Smooth muscle cell (in vitro differentiated cells): ENCODE measurements at regions not wholly inside any gene's neighbourhood (a gene's known extent, or its start where the extent isn't known, plus 50 kb on each side); places are given as distances from the start of the nearest gene placed in this dataset.

ENCODE experiments used
- DNase-seq: peaks from one replicate; lab custom pipeline; 2025; ENCODE audit not compliant: unreplicated experiment; lab: John Stamatoyannopoulos, UW
- H2AFZ ChIP-seq: fragments of 200-600 bp; sonication (generic); 2 replicates; pipeline ENCODE4 v1.6.0; 2016; ENCODE audit warnings: antibody characterized with exemption, low read depth, mild to moderate bottlenecking
- H3F3A ChIP-seq: fragments of 200-600 bp; sonication (generic); 2 replicates; pipeline ENCODE4 v1.6.0; 2017; ENCODE audit warnings: antibody characterized with exemption, low read depth
- H3K27ac ChIP-seq: fragments of 200-600 bp; sonication (generic); 2 replicates; pipeline ENCODE4 v1.5.1; 2016; ENCODE audit warnings: low read depth, mild to moderate bottlenecking
- H3K27me3 ChIP-seq: fragments of 200-600 bp; sonication (generic); 2 replicates; pipeline ENCODE4 v1.6.1; 2016; ENCODE audit warnings: low read depth, mild to moderate bottlenecking
- H3K36me3 ChIP-seq: fragments of 200-600 bp; sonication (generic); 2 replicates; pipeline ENCODE4 v1.5.1; 2016; ENCODE audit warnings: low read depth
- H3K4me1 ChIP-seq: fragments of 200-600 bp; sonication (generic); 2 replicates; pipeline ENCODE4 v1.5.1; 2016; ENCODE audit warnings: low read depth
- H3K4me2 ChIP-seq: fragments of 200-600 bp; sonication (generic); 2 replicates; pipeline ENCODE4 v1.6.0; 2016; ENCODE audit warnings: mild to moderate bottlenecking
- H3K4me3 ChIP-seq: fragments of 200-600 bp; sonication (generic); 2 replicates; pipeline ENCODE4 v1.5.1; 2016; ENCODE audit warnings: mild to moderate bottlenecking
- H3K79me2 ChIP-seq: fragments of 200-600 bp; sonication (generic); 2 replicates; pipeline ENCODE4 v1.6.0; 2016; ENCODE audit warnings: low read depth, mild to moderate bottlenecking
- H3K9ac ChIP-seq: fragments of 200-600 bp; sonication (generic); 2 replicates; pipeline ENCODE4 v1.6.0; 2016; ENCODE audit warnings: low read depth
- H3K9me3 ChIP-seq: fragments of 200-600 bp; sonication (generic); replicated peaks from 2 replicates; pipeline ENCODE4 v1.5.1; 2016; ENCODE audit warnings: low read depth
- H4K20me1 ChIP-seq: fragments of 200-600 bp; sonication (generic); 2 replicates; pipeline ENCODE4 v1.6.0; 2016; ENCODE audit warnings: low read depth
- WGBS: methylation state at CpG from one replicate; pipeline ENCODE4 v1.1.7; 2016; ENCODE audit warnings: low lambda C conversion rate; 5-methylcytosine and 5-hydroxymethylcytosine counted together
- TF ChIP-seq, protein P1 (sequence below): fragments of 200-600 bp; sonication (generic); IDR thresholded peaks from 2 replicates; pipeline ENCODE4 v1.5.1; 2017; ENCODE audit warnings: borderline replicate concordance, mild to moderate bottlenecking, antibody characterized with exemption; ENCODE audit not compliant: insufficient read depth, poor library complexity, severe bottlenecking

DNA sequence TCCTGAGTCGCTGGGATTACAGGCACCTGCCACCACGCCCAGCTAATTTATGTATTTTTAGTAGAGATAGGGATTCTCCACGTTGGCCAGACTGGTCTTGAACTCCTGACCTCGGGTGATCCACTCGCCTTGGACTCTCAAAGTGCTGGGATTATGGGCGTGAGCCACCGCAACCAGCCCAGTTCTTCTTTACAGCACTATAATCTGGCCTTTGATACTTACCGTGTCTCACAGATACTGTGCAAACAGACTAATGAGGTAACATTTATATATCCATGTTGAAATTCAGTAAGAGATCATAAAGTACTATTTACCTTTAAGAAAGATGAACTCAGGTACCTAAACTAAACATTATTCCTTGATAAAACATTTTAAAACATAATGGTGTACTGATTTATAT lies 121.8 kb upstream of the PRR20A start:
- no peaks in the 10 kb centered on the region for H3K79me2 ChIP-seq
- TF ChIP-seq, protein P1, sequence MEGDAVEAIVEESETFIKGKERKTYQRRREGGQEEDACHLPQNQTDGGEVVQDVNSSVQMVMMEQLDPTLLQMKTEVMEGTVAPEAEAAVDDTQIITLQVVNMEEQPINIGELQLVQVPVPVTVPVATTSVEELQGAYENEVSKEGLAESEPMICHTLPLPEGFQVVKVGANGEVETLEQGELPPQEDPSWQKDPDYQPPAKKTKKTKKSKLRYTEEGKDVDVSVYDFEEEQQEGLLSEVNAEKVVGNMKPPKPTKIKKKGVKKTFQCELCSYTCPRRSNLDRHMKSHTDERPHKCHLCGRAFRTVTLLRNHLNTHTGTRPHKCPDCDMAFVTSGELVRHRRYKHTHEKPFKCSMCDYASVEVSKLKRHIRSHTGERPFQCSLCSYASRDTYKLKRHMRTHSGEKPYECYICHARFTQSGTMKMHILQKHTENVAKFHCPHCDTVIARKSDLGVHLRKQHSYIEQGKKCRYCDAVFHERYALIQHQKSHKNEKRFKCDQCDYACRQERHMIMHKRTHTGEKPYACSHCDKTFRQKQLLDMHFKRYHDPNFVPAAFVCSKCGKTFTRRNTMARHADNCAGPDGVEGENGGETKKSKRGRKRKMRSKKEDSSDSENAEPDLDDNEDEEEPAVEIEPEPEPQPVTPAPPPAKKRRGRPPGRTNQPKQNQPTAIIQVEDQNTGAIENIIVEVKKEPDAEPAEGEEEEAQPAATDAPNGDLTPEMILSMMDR, result no peak
- DNase-seq, result no peak
- H3K36me3 ChIP-seq, result no peaks in the 10 kb centered on the region
- H3K4me1 ChIP-seq, result no peaks in the 10 kb centered on the region
- WGBS, result 88% methylated on average over 8 of the region's 8 CpGs
- no peak overlapping the region for H3K9ac ChIP-seq
- no peak overlapping the region for H3K4me2 ChIP-seq
- no peaks in the 10 kb centered on the region for H3F3A ChIP-seq
- H3K27me3 ChIP-seq, result no peaks in the 10 kb centered on the region
- no peak overlapping the region for H2AFZ ChIP-seq
- H3K4me3 ChIP-seq, result no peak overlapping the region
- no peak overlapping the region for H3K27ac ChIP-seq
- H4K20me1 ChIP-seq, result no peaks in the 10 kb centered on the region
- H3K9me3 ChIP-seq, result no peaks in the 10 kb centered on the region

DNA sequence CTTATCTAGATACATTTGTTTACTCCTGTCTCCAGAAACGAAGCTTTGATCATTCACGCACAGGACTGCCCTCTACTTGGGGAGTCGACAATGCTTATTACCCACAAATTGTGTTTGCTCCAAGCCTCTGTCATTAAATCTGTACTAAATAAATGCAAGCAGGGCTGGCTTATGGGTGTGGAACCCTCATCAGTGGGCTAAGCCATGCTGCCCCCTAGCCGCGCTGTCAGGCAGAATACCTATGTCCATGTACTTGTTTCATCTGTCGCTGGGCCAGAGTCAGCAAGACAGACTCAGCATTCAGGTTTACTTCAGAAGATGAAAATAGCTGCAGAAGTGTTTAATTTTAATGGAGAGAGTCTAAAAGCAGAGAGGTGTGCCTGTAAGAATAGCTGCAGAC lies 110.0 kb upstream of the PRR20A start:
- no peaks in the 10 kb centered on the region for H3K36me3 ChIP-seq
- TF ChIP-seq, protein P1, result no peak
- H3K27ac ChIP-seq, result no peak overlapping the region
- no peaks in the 10 kb centered on the region for H3F3A ChIP-seq
- H3K27me3 ChIP-seq, result no peaks in the 10 kb centered on the region
- no peaks in the 10 kb centered on the region for H4K20me1 ChIP-seq
- WGBS, result 90% methylated on average over 6 of the region's 6 CpGs
- no peak for DNase-seq
- H3K4me1 ChIP-seq, result no peaks in the 10 kb centered on the region
- H3K4me3 ChIP-seq, result no peak overlapping the region
- H2AFZ ChIP-seq, result no peak overlapping the region
- no peak overlapping the region for H3K9ac ChIP-seq
- no peaks in the 10 kb centered on the region for H3K79me2 ChIP-seq
- H3K9me3 ChIP-seq, result no peaks in the 10 kb centered on the region
- H3K4me2 ChIP-seq, result no peak overlapping the region

DNA sequence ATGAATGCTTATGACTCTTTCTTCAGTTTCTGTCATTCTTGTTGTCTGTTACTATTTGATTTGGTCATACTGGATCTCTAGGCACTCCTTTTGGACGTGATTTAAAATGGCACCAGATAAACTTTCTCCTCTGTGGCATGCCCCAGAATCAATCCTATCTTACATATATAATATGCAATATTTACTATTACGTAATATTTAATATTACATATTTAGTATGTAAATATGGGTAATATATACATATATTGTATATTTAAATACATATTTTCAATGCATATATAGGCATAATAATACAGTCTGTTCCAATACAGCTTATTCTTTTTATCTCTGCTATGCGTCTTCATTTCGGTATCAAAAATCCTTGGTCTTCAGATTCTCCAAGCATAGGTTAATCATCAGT lies 104.4 kb upstream of the PRR20A start:
- Histone ChIP-seq H3K4me2 (no peak overlapping the region), H2AFZ (no peak overlapping the region), H4K20me1 (no peaks in the 10 kb centered on the region), H3K79me2 (no peaks in the 10 kb centered on the region), H3F3A (no peaks in the 10 kb centered on the region), H3K36me3 (no peaks in the 10 kb centered on the region), H3K27ac (no peak overlapping the region), H3K4me1 (no peaks in the 10 kb centered on the region), H3K9ac (no peak overlapping the region), H3K9me3 (no peaks in the 10 kb centered on the region), H3K4me3 (no peak overlapping the region), H3K27me3 (no peaks in the 10 kb centered on the region)
- DNase-seq, result no peak
- 90% methylated on average over 4 of the region's 4 CpGs for WGBS
- TF ChIP-seq, protein P1, result no peak

DNA sequence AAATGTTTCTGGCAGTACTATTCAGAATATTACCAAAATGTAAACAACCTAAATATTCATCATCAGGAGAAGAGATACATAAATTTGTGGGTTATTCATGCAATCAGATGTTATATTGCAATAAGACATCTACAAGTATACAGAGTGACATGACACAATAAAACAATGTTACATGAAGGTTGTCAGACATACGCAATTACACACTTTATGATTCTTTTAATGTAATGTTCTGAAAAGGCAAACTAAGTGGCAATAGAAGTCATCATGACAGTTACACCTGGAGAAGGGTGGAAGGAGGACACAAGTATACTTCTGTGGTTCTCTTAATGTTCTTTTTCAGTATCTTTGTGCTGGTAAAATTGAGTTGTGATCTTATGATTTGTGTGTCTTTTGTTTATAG lies 95.8 kb upstream of the PRR20A start:
- H3K27me3 ChIP-seq, result no peaks in the 10 kb centered on the region
- H3K4me1 ChIP-seq, result no peaks in the 10 kb centered on the region
- no peak overlapping the region for H3K4me2 ChIP-seq
- H2AFZ ChIP-seq, result no peak overlapping the region
- no peaks in the 10 kb centered on the region for H3F3A ChIP-seq
- whole genome bisulfite sequencing, result 59% methylated on average over 1 of the region's 1 CpG
- H3K27ac ChIP-seq, result no peak overlapping the region
- no peaks in the 10 kb centered on the region for H3K79me2 ChIP-seq
- H3K4me3 ChIP-seq, result no peak overlapping the region
- no peaks in the 10 kb centered on the region for H4K20me1 ChIP-seq
- TF ChIP-seq, protein P1, result no peak
- DNase-seq, result no peak
- H3K9ac ChIP-seq, result no peak overlapping the region
- no peaks in the 10 kb centered on the region for H3K36me3 ChIP-seq
- no peaks in the 10 kb centered on the region for H3K9me3 ChIP-seq
